ENCODE measurements at regions not wholly inside any gene's neighbourhood (a gene's known extent, or its start where the extent isn't known, plus 50 kb on each side); places are given as distances from the start of the nearest gene placed in this dataset.
"Not testable (repeated sequence)": the region's sequence is repeated elsewhere in the genome, so short reads cannot be mapped to it uniquely, and the experiment has no call there.

DNA sequence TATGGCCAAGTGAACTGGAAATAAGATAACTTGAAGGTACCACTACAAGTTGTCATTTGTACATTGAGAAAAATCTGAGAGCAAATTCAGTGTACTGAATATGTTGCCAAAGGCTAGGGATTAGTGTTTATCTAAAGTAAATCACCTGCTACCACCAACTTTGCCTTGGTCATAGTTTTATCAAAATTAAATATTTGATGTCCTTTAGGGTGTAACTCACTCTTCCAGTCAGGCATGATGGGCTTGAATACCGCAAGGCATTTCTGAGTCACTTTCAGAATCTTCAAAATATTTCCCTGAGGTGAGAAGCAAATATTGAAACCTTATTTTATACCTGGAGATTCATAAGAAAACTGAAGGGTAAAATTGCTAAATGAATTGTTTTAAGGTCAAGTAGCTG is 1338.6 kb upstream of the ACO1 start:
- Histone ChIP-seq H2AFZ (ENCODE audit: control insufficient read depth, low read length) (no peak overlapping the region), H3K4me2 (ENCODE audit: control insufficient read depth, extremely low read depth, insufficient read depth, low read depth, low read length) (no peak overlapping the region), H3K9me3 (ENCODE audit: control insufficient read depth, low read depth, low read length) (no peaks in the 10 kb centered on the region), H3K79me2 (ENCODE audit: control insufficient read depth, insufficient read depth, low read length) (no peaks in the 10 kb centered on the region), H3K27me3 (ENCODE audit: control insufficient read depth, extremely low read depth, insufficient read depth, low read length) (no peaks in the 10 kb centered on the region), H3K4me1 (ENCODE audit: control insufficient read depth, extremely low read depth, insufficient read depth, low read length) (no peaks in the 10 kb centered on the region), H4K20me1 (ENCODE audit: control insufficient read depth, extremely low read depth, insufficient read depth, low read length) (no peaks in the 10 kb centered on the region), H3K36me3 (ENCODE audit: control insufficient read depth in 2 of 2, extremely low read depth in 1 of 2, insufficient read depth in 2 of 2, low read length in 2 of 2) (no peaks in the 10 kb centered on the region), H3K4me3 (ENCODE audit: control insufficient read depth in 2 of 3, extremely low read depth in 1 of 3, insufficient read depth in 2 of 3, low read depth in 1 of 3, low read length in 3 of 3) (no peak overlapping the region), H3K9ac (ENCODE audit: control insufficient read depth, extremely low read depth, insufficient read depth, low read length) (no peak overlapping the region), H3K27ac (ENCODE audit: control insufficient read depth, insufficient read depth, low read length) (no peak overlapping the region), H3K9me1 (ENCODE audit: control insufficient read depth, extremely low read depth, insufficient read depth, low read length) (no peaks in the 10 kb centered on the region)
- TF ChIP-seq, protein P1, sequence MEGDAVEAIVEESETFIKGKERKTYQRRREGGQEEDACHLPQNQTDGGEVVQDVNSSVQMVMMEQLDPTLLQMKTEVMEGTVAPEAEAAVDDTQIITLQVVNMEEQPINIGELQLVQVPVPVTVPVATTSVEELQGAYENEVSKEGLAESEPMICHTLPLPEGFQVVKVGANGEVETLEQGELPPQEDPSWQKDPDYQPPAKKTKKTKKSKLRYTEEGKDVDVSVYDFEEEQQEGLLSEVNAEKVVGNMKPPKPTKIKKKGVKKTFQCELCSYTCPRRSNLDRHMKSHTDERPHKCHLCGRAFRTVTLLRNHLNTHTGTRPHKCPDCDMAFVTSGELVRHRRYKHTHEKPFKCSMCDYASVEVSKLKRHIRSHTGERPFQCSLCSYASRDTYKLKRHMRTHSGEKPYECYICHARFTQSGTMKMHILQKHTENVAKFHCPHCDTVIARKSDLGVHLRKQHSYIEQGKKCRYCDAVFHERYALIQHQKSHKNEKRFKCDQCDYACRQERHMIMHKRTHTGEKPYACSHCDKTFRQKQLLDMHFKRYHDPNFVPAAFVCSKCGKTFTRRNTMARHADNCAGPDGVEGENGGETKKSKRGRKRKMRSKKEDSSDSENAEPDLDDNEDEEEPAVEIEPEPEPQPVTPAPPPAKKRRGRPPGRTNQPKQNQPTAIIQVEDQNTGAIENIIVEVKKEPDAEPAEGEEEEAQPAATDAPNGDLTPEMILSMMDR (optimal IDR thresholded peaks at IDR 0.05 in 1 of 3, IDR thresholded peaks at IDR 0.05 in 1 of 3, conservative IDR thresholded peaks at IDR 0.05 in 1 of 3; ENCODE audit: extremely low read depth in 1 of 3, insufficient read depth in 2 of 3, low read length in 3 of 3) = no peak
- no peak for TF ChIP-seq EZH2 (IDR thresholded peaks at IDR 0.05; ENCODE audit: low read length)
- dilution Hi-C loops (cut with MboI; ENCODE audit: extremely low pct_ligation_motif_present, low sequenced_read_pairs) = no loop called here
- no peak for DNase-seq (ENCODE audit: low read depth, low spot score)
- no peak for FAIRE-seq

DNA sequence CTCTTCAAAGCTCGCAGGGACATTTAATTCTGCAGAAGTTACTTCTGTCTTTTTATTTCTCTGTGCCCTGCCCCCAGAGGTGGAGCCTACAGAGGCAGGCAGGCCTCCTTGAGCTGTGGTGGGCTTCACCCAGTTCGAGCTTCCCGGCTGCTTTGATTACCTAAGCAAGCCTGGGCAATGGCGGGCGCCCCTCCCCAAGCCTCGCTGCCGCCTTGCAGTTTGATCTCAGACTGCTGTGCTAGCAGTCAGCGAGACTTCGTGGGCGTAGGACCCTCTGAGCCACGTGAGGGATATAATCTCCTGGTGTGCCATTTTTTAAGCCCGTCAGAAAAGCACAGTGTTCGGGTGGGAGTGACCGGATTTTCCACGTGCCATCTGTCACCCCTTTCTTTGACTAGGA is 1322.9 kb upstream of the ACO1 start:
- H3K27me3 ChIP-seq (ENCODE audit: control insufficient read depth, extremely low read depth, insufficient read depth, low read length); dilution Hi-C loops (cut with MboI; ENCODE audit: extremely low pct_ligation_motif_present, low sequenced_read_pairs); H4K20me1 ChIP-seq (ENCODE audit: control insufficient read depth, extremely low read depth, insufficient read depth, low read length); DNase-seq (ENCODE audit: low read depth, low spot score); H3K9ac ChIP-seq (ENCODE audit: control insufficient read depth, extremely low read depth, insufficient read depth, low read length); H3K36me3 ChIP-seq (ENCODE audit: control insufficient read depth in 2 of 2, extremely low read depth in 1 of 2, insufficient read depth in 2 of 2, low read length in 2 of 2); H3K27ac ChIP-seq (ENCODE audit: control insufficient read depth, insufficient read depth, low read length); H3K4me1 ChIP-seq (ENCODE audit: control insufficient read depth, extremely low read depth, insufficient read depth, low read length); H3K4me2 ChIP-seq (ENCODE audit: control insufficient read depth, extremely low read depth, insufficient read depth, low read depth, low read length); H3K79me2 ChIP-seq (ENCODE audit: control insufficient read depth, insufficient read depth, low read length); H3K9me3 ChIP-seq (ENCODE audit: control insufficient read depth, low read depth, low read length); H3K4me3 ChIP-seq (ENCODE audit: control insufficient read depth in 2 of 3, extremely low read depth in 1 of 3, insufficient read depth in 2 of 3, low read depth in 1 of 3, low read length in 3 of 3); H2AFZ ChIP-seq (ENCODE audit: control insufficient read depth, low read length); H3K9me1 ChIP-seq (ENCODE audit: control insufficient read depth, extremely low read depth, insufficient read depth, low read length); FAIRE-seq: not testable (repeated sequence)

DNA sequence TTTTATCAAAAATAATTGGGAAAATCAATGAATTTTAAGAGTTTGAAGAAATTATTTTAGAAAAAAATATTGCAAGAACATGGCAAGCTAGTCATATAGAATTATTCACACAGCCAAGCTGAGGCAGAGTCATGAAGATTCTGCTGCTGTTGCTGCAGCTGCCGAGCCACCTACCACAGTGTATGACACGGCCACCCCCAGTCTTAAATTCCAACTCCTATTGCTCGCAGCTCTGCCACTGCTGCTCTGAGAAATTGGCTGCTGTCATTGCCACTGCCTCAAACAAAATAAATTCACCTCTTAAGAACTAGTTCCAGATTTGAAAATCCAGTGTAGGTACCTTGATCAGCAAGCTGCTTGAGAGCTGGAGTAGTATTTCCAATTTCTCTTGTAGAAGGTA is 1318.8 kb upstream of the ACO1 start:
- H3K27ac ChIP-seq (ENCODE audit: control insufficient read depth, insufficient read depth, low read length) = no peak overlapping the region
- H3K27me3 ChIP-seq (ENCODE audit: control insufficient read depth, extremely low read depth, insufficient read depth, low read length) = no peaks in the 10 kb centered on the region
- dilution Hi-C loops (cut with MboI; ENCODE audit: extremely low pct_ligation_motif_present, low sequenced_read_pairs) = no loop called here
- H3K9ac ChIP-seq (ENCODE audit: control insufficient read depth, extremely low read depth, insufficient read depth, low read length) = no peak overlapping the region
- H3K36me3 ChIP-seq (ENCODE audit: control insufficient read depth in 2 of 2, extremely low read depth in 1 of 2, insufficient read depth in 2 of 2, low read length in 2 of 2) = no peaks in the 10 kb centered on the region
- no peak overlapping the region for H3K4me2 ChIP-seq (ENCODE audit: control insufficient read depth, extremely low read depth, insufficient read depth, low read depth, low read length)
- H2AFZ ChIP-seq (ENCODE audit: control insufficient read depth, low read length) = no peak overlapping the region
- TF ChIP-seq EZH2 (IDR thresholded peaks at IDR 0.05; ENCODE audit: low read length) = no peak
- TF ChIP-seq, protein P1 (optimal IDR thresholded peaks at IDR 0.05 in 1 of 3, IDR thresholded peaks at IDR 0.05 in 1 of 3, conservative IDR thresholded peaks at IDR 0.05 in 1 of 3; ENCODE audit: extremely low read depth in 1 of 3, insufficient read depth in 2 of 3, low read length in 3 of 3) = no peak
- no peak overlapping the region for H3K4me3 ChIP-seq (ENCODE audit: control insufficient read depth in 2 of 3, extremely low read depth in 1 of 3, insufficient read depth in 2 of 3, low read depth in 1 of 3, low read length in 3 of 3)
- no peaks in the 10 kb centered on the region for H3K9me3 ChIP-seq (ENCODE audit: control insufficient read depth, low read depth, low read length)
- DNase-seq (ENCODE audit: low read depth, low spot score) (no peak), FAIRE-seq (no peak)
- no peaks in the 10 kb centered on the region for H3K4me1 ChIP-seq (ENCODE audit: control insufficient read depth, extremely low read depth, insufficient read depth, low read length)
- no peaks in the 10 kb centered on the region for H3K79me2 ChIP-seq (ENCODE audit: control insufficient read depth, insufficient read depth, low read length)
- H4K20me1 ChIP-seq (ENCODE audit: control insufficient read depth, extremely low read depth, insufficient read depth, low read length) = no peaks in the 10 kb centered on the region
- H3K9me1 ChIP-seq (ENCODE audit: control insufficient read depth, extremely low read depth, insufficient read depth, low read length) = no peaks in the 10 kb centered on the region

Data from keratinocyte (primary cell).